Glutamatergic neuron (in vitro differentiated cells): ENCODE measurements at regions not wholly inside any gene's neighbourhood (a gene's known extent, or its start where the extent isn't known, plus 50 kb on each side); places are given as distances from the start of the nearest gene placed in this dataset.

ENCODE experiments used
- DNase-seq: peaks from one replicate; pipeline ENCODE4 v3.0.0; 2022
- H3K27ac Mint-ChIP-seq: one replicate; pipeline ENCODE4 v1.8.0; 2020; ENCODE audit warnings: mild to moderate bottlenecking, mixed read lengths, inconsistent platforms; ENCODE audit not compliant: unreplicated experiment
- H3K27me3 Mint-ChIP-seq: one replicate; pipeline ENCODE4 v1.8.0; 2020; ENCODE audit warnings: mild to moderate bottlenecking, moderate library complexity, mixed read lengths, inconsistent platforms; ENCODE audit not compliant: unreplicated experiment
- H3K36me3 Mint-ChIP-seq: one replicate; pipeline ENCODE4 v1.8.0; 2020; ENCODE audit warnings: mild to moderate bottlenecking, mixed read lengths, inconsistent platforms; ENCODE audit not compliant: unreplicated experiment
- H3K4me1 Mint-ChIP-seq: one replicate; pipeline ENCODE4 v1.8.0; 2020; ENCODE audit warnings: mild to moderate bottlenecking, low read depth, mixed read lengths, inconsistent platforms; ENCODE audit not compliant: unreplicated experiment
- H3K4me3 Mint-ChIP-seq: one replicate; pipeline ENCODE4 v1.8.0; 2020; ENCODE audit warnings: mild to moderate bottlenecking, mixed read lengths, inconsistent platforms; ENCODE audit not compliant: unreplicated experiment
- H3K9me3 Mint-ChIP-seq: one replicate; pipeline ENCODE4 v1.8.0; 2020; ENCODE audit warnings: mild to moderate bottlenecking, moderate library complexity, mixed read lengths, inconsistent platforms; ENCODE audit not compliant: unreplicated experiment
- CTCF ChIP-seq: fragments of 200-600 bp; sonication (generic); IDR thresholded peaks from one replicate; pipeline ENCODE4 v1.5.0; 2021; ENCODE audit not compliant: partially characterized antibody, unreplicated experiment

GRCh38 chr2:190791347-190791975 is 89.2 kb upstream of the GLS start:
- no peak overlapping the region for H3K4me3 Mint-ChIP-seq
- H3K27ac Mint-ChIP-seq, result no peak overlapping the region
- no peak for DNase-seq
- peaks cover 7% of the 10 kb centered on the region for H3K4me1 Mint-ChIP-seq
- H3K36me3 Mint-ChIP-seq, result no peaks in the 10 kb centered on the region
- no peak for TF ChIP-seq CTCF
- no peaks in the 10 kb centered on the region for H3K27me3 Mint-ChIP-seq
- peaks cover 3% of the 10 kb centered on the region for H3K9me3 Mint-ChIP-seq

GRCh38 chr2:190791976-190792575 is 88.5 kb upstream of the GLS start:
- Mint-ChIP-seq H3K4me1 (peaks cover 5% of the 10 kb centered on the region), H3K9me3 (peaks cover 2% of the 10 kb centered on the region), H3K27ac (no peak overlapping the region), H3K27me3 (no peaks in the 10 kb centered on the region), H3K36me3 (no peaks in the 10 kb centered on the region), H3K4me3 (no peak overlapping the region)
- DNase-seq, result no peak
- TF ChIP-seq CTCF, result no peak

- no peak for TF ChIP-seq CTCF
- no peak for DNase-seq
- H3K27me3 Mint-ChIP-seq, result no peaks in the 10 kb centered on the region
- peaks cover 5% of the 10 kb centered on the region for H3K4me1 Mint-ChIP-seq
- H3K9me3 Mint-ChIP-seq, result peaks cover 2% of the 10 kb centered on the region
- no peaks in the 10 kb centered on the region for H3K36me3 Mint-ChIP-seq
- no peak overlapping the region for H3K27ac Mint-ChIP-seq
- no peak overlapping the region for H3K4me3 Mint-ChIP-seq
Measured at GRCh38 chr2:190792956-190793888, 87.4 kb upstream of the GLS start.

- H3K4me1 Mint-ChIP-seq, result peaks cover 4% of the 10 kb centered on the region
- DNase-seq, result no peak
- H3K4me3 Mint-ChIP-seq, result no peak overlapping the region
- H3K27ac Mint-ChIP-seq, result no peak overlapping the region
- H3K36me3 Mint-ChIP-seq, result no peaks in the 10 kb centered on the region
- no peaks in the 10 kb centered on the region for H3K27me3 Mint-ChIP-seq
- no peak for TF ChIP-seq CTCF
- peaks cover 2% of the 10 kb centered on the region for H3K9me3 Mint-ChIP-seq
Measured at GRCh38 chr2:190794377-190794776, 86.2 kb upstream of the GLS start.

- H3K27ac Mint-ChIP-seq, result no peak overlapping the region
Measured at GRCh38 chr2:190794790-190795189, 85.8 kb upstream of the GLS start.

More at GRCh38 chr2:190794790-190795189, 85.8 kb upstream of the GLS start:
- Mint-ChIP-seq H3K27me3 (no peaks in the 10 kb centered on the region), H3K4me1 (no peaks in the 10 kb centered on the region), H3K36me3 (no peaks in the 10 kb centered on the region), H3K9me3 (peaks cover 2% of the 10 kb centered on the region), H3K4me3 (no peak overlapping the region)
- TF ChIP-seq CTCF, result no peak
- no peak for DNase-seq
